SK-N-SH treated with all-trans-retinoic acid at 6 μM for 48 hours (cell line): ENCODE measurements at regions not wholly inside any gene's neighbourhood (a gene's known extent, or its start where the extent isn't known, plus 50 kb on each side); places are given as distances from the start of the nearest gene placed in this dataset.

Source experiments
- BACH2 ChIP-seq: fragments of 250-450 bp; sonication (Bioruptor Pico); IDR thresholded peaks from 2 replicates; pipeline ENCODE4 v1.9.0; 2021; ENCODE audit warnings: mild to moderate bottlenecking, borderline replicate concordance
- CREB5 ChIP-seq: fragments of 250-450 bp; sonication (Bioruptor Pico); IDR thresholded peaks from 2 replicates; pipeline ENCODE4 v1.5.1; 2020; ENCODE audit warnings: low read depth, mild to moderate bottlenecking, moderate library complexity
- CSDC2 ChIP-seq: fragments of 250-450 bp; sonication (Bioruptor Pico); IDR thresholded peaks from 2 replicates; pipeline ENCODE4 v1.5.0; 2020; ENCODE audit warnings: mild to moderate bottlenecking, moderate library complexity
- CSRNP3 ChIP-seq: fragments of 250-450 bp; sonication (Bioruptor Pico); IDR thresholded peaks from 2 replicates; pipeline ENCODE4 v1.5.1; 2021; ENCODE audit warnings: mild to moderate bottlenecking, moderate library complexity
- ESRRG ChIP-seq: fragments of 250-450 bp; sonication (Bioruptor Pico); IDR thresholded peaks from 2 replicates; pipeline ENCODE4 v1.6.1; 2021; ENCODE audit warnings: mild to moderate bottlenecking
- GLIS3 ChIP-seq: fragments of 250-450 bp; sonication (Bioruptor Pico); IDR thresholded peaks from 2 replicates; pipeline ENCODE4 v1.5.0; 2020; ENCODE audit warnings: mild to moderate bottlenecking, moderate library complexity
- PATZ1 ChIP-seq: fragments of 250-450 bp; sonication (Bioruptor Pico); IDR thresholded peaks from 2 replicates; pipeline ENCODE4 v1.8.0; 2020; ENCODE audit warnings: mild to moderate bottlenecking, moderate library complexity, borderline replicate concordance
- POU6F1 ChIP-seq: fragments of 250-450 bp; sonication (Bioruptor Pico); IDR thresholded peaks from 2 replicates; pipeline ENCODE4 v1.8.0; 2021; ENCODE audit warnings: low read depth, mild to moderate bottlenecking, moderate library complexity, borderline replicate concordance
- RARB ChIP-seq: fragments of 250-450 bp; sonication (Bioruptor Pico); IDR thresholded peaks from 2 replicates; pipeline ENCODE4 v1.8.0; 2021; ENCODE audit warnings: mild to moderate bottlenecking, moderate library complexity
- SNAI2 ChIP-seq: fragments of 250-450 bp; sonication (Bioruptor Pico); IDR thresholded peaks from 2 replicates; pipeline ENCODE4 v1.5.0; 2020; ENCODE audit warnings: mild to moderate bottlenecking, moderate library complexity
- TOX ChIP-seq: fragments of 250-450 bp; sonication (Bioruptor Pico); IDR thresholded peaks from 2 replicates; pipeline ENCODE4 v1.8.0; 2021; ENCODE audit warnings: mild to moderate bottlenecking, moderate library complexity, borderline replicate concordance
- ZFP30 ChIP-seq: fragments of 450-650 bp; formaldehyde crosslinking; IDR thresholded peaks from 2 replicates; pipeline ENCODE4 v1.5.0; 2022; ENCODE audit warnings: mild to moderate bottlenecking, moderate library complexity
- ZNF70 ChIP-seq: fragments of 450-650 bp; formaldehyde crosslinking; IDR thresholded peaks from 2 replicates; pipeline ENCODE4 v1.5.0; 2020; ENCODE audit warnings: mild to moderate bottlenecking, moderate library complexity
- ZNF8 ChIP-seq: fragments of 450-650 bp; formaldehyde crosslinking; IDR thresholded peaks from 2 replicates; pipeline ENCODE4 v1.5.0; 2020; ENCODE audit warnings: mild to moderate bottlenecking, moderate library complexity

GRCh38 chr9:90330231-90330630 lies 312.4 kb downstream of the DIRAS2 start:
- TF ChIP-seq CSRNP3 (CRISPR knock-in tag) (no peak), CSDC2 (CRISPR knock-in tag) (no peak), ESRRG (no peak), RARB (CRISPR knock-in tag) (no peak), ZFP30 (no peak), PATZ1 (CRISPR knock-in tag) (no peak), BACH2 (CRISPR knock-in tag) (no peak), ZNF8 (CRISPR knock-in tag) (no peak), GLIS3 (no peak), TOX (CRISPR knock-in tag) (no peak), POU6F1 (CRISPR knock-in tag) (no peak), CREB5 (CRISPR knock-in tag) (no peak), ZNF70 (CRISPR knock-in tag) (no peak), SNAI2 (CRISPR knock-in tag) (no peak)
